ENCODE measurements at regions not wholly inside any gene's neighbourhood (a gene's known extent, or its start where the extent isn't known, plus 50 kb on each side); places are given as distances from the start of the nearest gene placed in this dataset.

GRCh38 chr10:107529350-107529749 is 364.8 kb upstream of the SORCS1 start:
- H3K4me3 ChIP-seq (ENCODE audit: extremely low read depth in 1 of 4, insufficient read depth in 2 of 4, low read depth in 3 of 4, low read length in 4 of 4) = no peak overlapping the region
- H2BK120ac ChIP-seq (replicated peaks; ENCODE audit: low read depth, low read length) = no peak overlapping the region
- H2BK15ac ChIP-seq (ENCODE audit: low read length) = no peak overlapping the region
- H3K9ac ChIP-seq (replicated peaks in 1 of 4; ENCODE audit: extremely low read depth in 1 of 4, low read depth in 3 of 4, low read length in 3 of 4) = no peak overlapping the region
- 76% methylated on average over 2 of the region's 2 CpGs; no CpG with 5 or more reads in 1 of the 2 experiments for WGBS, 2 experiments (ENCODE audit: extremely low coverage in 1 of 2, insufficient coverage in 1 of 2, insufficient read length in 1 of 2, insufficient replicate concordance in 2 of 2, low coverage in 1 of 2, low lambda C conversion rate in 2 of 2, missing lambda C conversion rate in 1 of 2)
- FAIRE-seq (no peak), DNase-seq (ENCODE audit: low read depth in 1 of 2, low spot score in 2 of 2) (no peak)
- H2BK5ac ChIP-seq (ENCODE audit: low read depth, low read length) = no peak overlapping the region
- no peaks in the 10 kb centered on the region for H3K79me2 ChIP-seq (ENCODE audit: control insufficient read depth in 1 of 2, insufficient read depth in 2 of 2, low read length in 2 of 2)
- H4K91ac ChIP-seq (replicated peaks; ENCODE audit: insufficient read length, low read length) = no peak overlapping the region
- no peaks in the 10 kb centered on the region for H3K23me2 ChIP-seq (ENCODE audit: low read depth, low read length)
- ChIA-PET CTCF (ENCODE audit: partially characterized antibody) (interaction anchor here (0.5 to 1.4 kb wide), 3 partner anchors 13 to 385 kb away, joined by 3 read pairs; no protein-coding TSS in a partner anchor), POLR2A (ENCODE audit: partially characterized antibody) (no interaction called here)
- no peak overlapping the region for H3K27ac ChIP-seq (ENCODE audit: low read depth, low read length)
- no peaks in the 10 kb centered on the region for H4K20me1 ChIP-seq (replicated peaks in 1 of 2; ENCODE audit: control insufficient read depth in 1 of 2, insufficient read depth in 2 of 2, low read length in 2 of 2)
- no peak overlapping the region for H3K18ac ChIP-seq (ENCODE audit: extremely low read depth, low read length)
- H2AFZ ChIP-seq (ENCODE audit: low read length) = no peak overlapping the region
- no peaks in the 10 kb centered on the region for H3K36me3 ChIP-seq (ENCODE audit: control insufficient read depth in 2 of 4, insufficient read depth in 4 of 4, low read length in 3 of 4)
- no peak overlapping the region for H3K4ac ChIP-seq (replicated peaks; ENCODE audit: insufficient read length, low read depth, low read length)
- no peak overlapping the region for H2AK5ac ChIP-seq (ENCODE audit: low read depth, low read length)
- H2BK12ac ChIP-seq (ENCODE audit: low read depth, low read length) = no peak overlapping the region
- H3K4me1 ChIP-seq (replicated peaks in 1 of 4; ENCODE audit: control insufficient read depth in 3 of 4, insufficient read depth in 4 of 4, low read length in 3 of 4) = peaks cover 0 to 2% (median 0%) of the 10 kb centered on the region in 4 experiments; a peak in 1 of 7 replicates
- no peaks in the 10 kb centered on the region for H3K9me3 ChIP-seq (ENCODE audit: insufficient read depth in 2 of 2, low read depth in 1 of 2, low read length in 1 of 2)
- no peak overlapping the region for H4K8ac ChIP-seq (ENCODE audit: extremely low read depth, insufficient read depth, low read length)
- no peaks in the 10 kb centered on the region for H3K27me3 ChIP-seq (replicated peaks in 1 of 4; ENCODE audit: control insufficient read depth in 3 of 4, extremely low read depth in 1 of 4, insufficient read depth in 3 of 4, low read length in 3 of 4)
- no peak overlapping the region for H3K23ac ChIP-seq (ENCODE audit: insufficient read length)
- H3K56ac ChIP-seq (replicated peaks; ENCODE audit: insufficient read length, low read depth, low read length) = no peak overlapping the region
- H2BK20ac ChIP-seq (ENCODE audit: low read length) = no peak overlapping the region
- H3K79me1 ChIP-seq (ENCODE audit: low read depth, low read length) = no peaks in the 10 kb centered on the region
- H3K4me2 ChIP-seq (ENCODE audit: insufficient read depth in 1 of 2, low read depth in 2 of 2, low read length in 2 of 2) = no peak overlapping the region
- H3K14ac ChIP-seq (ENCODE audit: insufficient read length) = no peak overlapping the region
- H4K5ac ChIP-seq (ENCODE audit: insufficient read length, low read depth, low read length) = no peak overlapping the region
- TF ChIP-seq FOSL1 (IDR thresholded peaks at IDR 0.05; ENCODE audit: insufficient read depth, low read depth, low read length) (no peak), CBX8 (IDR thresholded peaks at IDR 0.05; ENCODE audit: borderline replicate concordance, low read depth, low read length) (no peak), TCF12 (IDR thresholded peaks at IDR 0.05; ENCODE audit: low read depth, low read length) (no peak), POU5F1 (IDR thresholded peaks at IDR 0.05; ENCODE audit: low read depth, low read length) (no peak), POLR2AphosphoS5 (IDR thresholded peaks at IDR 0.05; ENCODE audit: low read depth, low read length) (no peak), SIN3A (conservative IDR thresholded peaks at IDR 0.05 in 1 of 2, IDR thresholded peaks at IDR 0.05 in 1 of 2; ENCODE audit: low read depth in 1 of 2, low read length in 2 of 2) (no peak), RFX5 (IDR thresholded peaks at IDR 0.05; ENCODE audit: borderline replicate concordance, low read depth, low read length) (no peak), ATF3 (IDR thresholded peaks at IDR 0.05; ENCODE audit: insufficient read depth, low read depth, low read length) (no peak), EGR1 (IDR thresholded peaks at IDR 0.05; ENCODE audit: borderline replicate concordance, low read depth, low read length) (no peak), BACH1 (IDR thresholded peaks at IDR 0.05; ENCODE audit: low read length) (no peak), SIRT6 (IDR thresholded peaks at IDR 0.05; ENCODE audit: low read length) (no peak), RXRA (IDR thresholded peaks at IDR 0.05; ENCODE audit: insufficient read depth, low read depth, low read length) (no peak), SP4 (IDR thresholded peaks at IDR 0.05; ENCODE audit: low read length) (no peak), HDAC6 (IDR thresholded peaks at IDR 0.05; ENCODE audit: low read depth, low read length) (no peak)
- TF ChIP-seq, protein P1, sequence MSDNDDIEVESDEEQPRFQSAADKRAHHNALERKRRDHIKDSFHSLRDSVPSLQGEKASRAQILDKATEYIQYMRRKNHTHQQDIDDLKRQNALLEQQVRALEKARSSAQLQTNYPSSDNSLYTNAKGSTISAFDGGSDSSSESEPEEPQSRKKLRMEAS (IDR thresholded peaks at IDR 0.05) = no peak
